Mesendoderm (in vitro differentiated cells): ENCODE measurements at regions not wholly inside any gene's neighbourhood (a gene's known extent, or its start where the extent isn't known, plus 50 kb on each side); places are given as distances from the start of the nearest gene placed in this dataset.
A peak's percentile ranks its signal among the peaks of the same experiment; 100 is the strongest.

Experiments
- DNase-seq: peaks from one replicate; pipeline ENCODE4 v3.0.0; 2013
- H2AK5ac ChIP-seq: 2 replicates; pipeline ENCODE4 v1.6.1; 2013; ENCODE audit warnings: low read length, inconsistent platforms
- H2BK120ac ChIP-seq: 2 replicates; pipeline ENCODE4 v1.6.1; 2013; ENCODE audit warnings: low read depth, mild to moderate bottlenecking, low read length, moderate library complexity, mixed read lengths
- H2BK15ac ChIP-seq: replicated peaks from 2 replicates; pipeline ENCODE4 v1.6.1; 2013; ENCODE audit warnings: low read depth, mild to moderate bottlenecking, moderate library complexity
- H2BK5ac ChIP-seq: 2 replicates; pipeline ENCODE4 v1.6.1; 2013; ENCODE audit warnings: low read length, inconsistent platforms
- H3K18ac ChIP-seq: 2 replicates; pipeline ENCODE4 v1.6.1; 2013; ENCODE audit warnings: mild to moderate bottlenecking, low read length, mixed read lengths
- H3K23ac ChIP-seq: one replicate; pipeline ENCODE4 v1.6.1; 2013; ENCODE audit warnings: low read length
- H3K27ac ChIP-seq: 2 replicates; pipeline ENCODE4 v1.5.1; 2013; ENCODE audit warnings: low read depth, mild to moderate bottlenecking, inconsistent platforms, low read length, moderate library complexity
- H3K27me3 ChIP-seq: 2 replicates; pipeline ENCODE4 v1.6.1; 2013; ENCODE audit warnings: low read length, control low read depth, mild to moderate bottlenecking, inconsistent platforms; ENCODE audit not compliant: insufficient read depth, poor library complexity
- H3K36me3 ChIP-seq: 2 replicates; pipeline ENCODE4 v1.6.1; 2013; ENCODE audit warnings: low read length, inconsistent platforms; ENCODE audit not compliant: control insufficient read depth, insufficient read depth
- H3K4ac ChIP-seq: one replicate; pipeline ENCODE4 v1.6.1; 2013; ENCODE audit warnings: low read depth, mild to moderate bottlenecking, low read length, moderate library complexity
- H3K4me1 ChIP-seq: 2 replicates; pipeline ENCODE4 v1.6.1; 2013; ENCODE audit warnings: low read depth, low read length, inconsistent platforms; ENCODE audit not compliant: control insufficient read depth
- H3K4me2 ChIP-seq: 2 replicates; pipeline ENCODE4 v1.6.1; 2013; ENCODE audit warnings: low read length
- H3K4me3 ChIP-seq: 2 replicates; pipeline ENCODE4 v1.5.1; 2013; ENCODE audit warnings: mild to moderate bottlenecking, low read length
- H3K56ac ChIP-seq: one replicate; pipeline ENCODE4 v1.6.1; 2013; ENCODE audit warnings: low read length
- H3K79me1 ChIP-seq: 2 replicates; pipeline ENCODE4 v1.6.1; 2013; ENCODE audit warnings: low read length, inconsistent platforms
- H3K79me2 ChIP-seq: 2 replicates; pipeline ENCODE4 v1.6.1; 2013; ENCODE audit warnings: mild to moderate bottlenecking, low read length; ENCODE audit not compliant: control insufficient read depth, insufficient read depth
- H3K9ac ChIP-seq: 2 replicates; pipeline ENCODE4 v1.6.1; 2013; ENCODE audit warnings: low read length, inconsistent platforms
- H4K5ac ChIP-seq: one replicate; pipeline ENCODE4 v1.6.1; 2013; ENCODE audit warnings: low read length
- H4K8ac ChIP-seq: one replicate; pipeline ENCODE4 v1.6.1; 2013; ENCODE audit warnings: low read depth, mild to moderate bottlenecking, control low read depth, low read length, moderate library complexity
- WGBS: extraction: QIAGEN DNeasy Blood & Tissue Kit; methylation state at CpG from one replicate; pipeline ENCODE4 v1.1.7; 2013; ENCODE audit warnings: low lambda C conversion rate, missing lambda C conversion rate; ENCODE audit not compliant: insufficient coverage; ENCODE audit errors: extremely low coverage; 5-methylcytosine and 5-hydroxymethylcytosine counted together

DNA sequence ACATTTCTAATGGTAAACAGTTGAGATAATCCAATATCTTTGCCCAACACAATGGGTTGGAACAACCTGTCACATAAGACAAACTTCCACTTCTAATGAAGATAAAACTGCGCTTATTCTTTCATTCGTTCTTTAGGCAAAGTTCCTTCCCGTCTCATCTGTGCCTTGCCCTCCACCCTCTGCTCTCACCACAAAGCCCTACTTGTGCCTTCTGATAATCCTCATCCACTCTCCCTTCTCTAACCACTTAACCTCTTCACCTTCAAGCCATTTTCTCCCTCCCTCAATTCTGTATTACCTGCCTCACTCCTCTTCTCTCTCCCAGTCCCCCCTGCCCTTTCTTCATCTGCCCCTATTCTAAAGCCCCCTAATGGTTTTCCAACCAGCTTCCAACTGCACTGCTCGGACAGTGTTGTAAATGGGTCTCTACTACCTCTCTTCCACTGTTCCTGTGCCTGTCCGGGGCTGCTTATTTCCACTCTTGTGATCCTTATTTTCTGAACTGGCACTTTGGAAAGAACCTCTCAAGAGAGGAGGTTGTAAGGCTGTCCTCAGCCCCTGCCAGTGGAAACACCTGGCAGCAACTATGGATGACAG is 62.9 kb upstream of the MYB start:
- no peak overlapping the region for H3K56ac ChIP-seq
- H4K8ac ChIP-seq, result no peak overlapping the region
- no peaks in the 10 kb centered on the region for H3K27me3 ChIP-seq
- WGBS, result no CpG with 5 or more reads among the region's 5 CpGs
- no peak overlapping the region for H2BK15ac ChIP-seq
- H3K4me2 ChIP-seq, result no peak overlapping the region
- H3K18ac ChIP-seq, result no peak overlapping the region
- H3K4me3 ChIP-seq, result no peak overlapping the region
- H3K4me1 ChIP-seq, result no peaks in the 10 kb centered on the region
- no peaks in the 10 kb centered on the region for H3K79me2 ChIP-seq
- H3K27ac ChIP-seq, result no peak overlapping the region
- H2BK5ac ChIP-seq, result no peak overlapping the region
- DNase-seq, result no peak
- no peak overlapping the region for H4K5ac ChIP-seq
- H3K23ac ChIP-seq, result peak overlapping the region; percentile 17
- H3K9ac ChIP-seq, result no peak overlapping the region
- no peak overlapping the region for H3K4ac ChIP-seq
- no peak overlapping the region for H2AK5ac ChIP-seq
- no peaks in the 10 kb centered on the region for H3K79me1 ChIP-seq
- no peak overlapping the region for H2BK120ac ChIP-seq
- no peaks in the 10 kb centered on the region for H3K36me3 ChIP-seq

DNA sequence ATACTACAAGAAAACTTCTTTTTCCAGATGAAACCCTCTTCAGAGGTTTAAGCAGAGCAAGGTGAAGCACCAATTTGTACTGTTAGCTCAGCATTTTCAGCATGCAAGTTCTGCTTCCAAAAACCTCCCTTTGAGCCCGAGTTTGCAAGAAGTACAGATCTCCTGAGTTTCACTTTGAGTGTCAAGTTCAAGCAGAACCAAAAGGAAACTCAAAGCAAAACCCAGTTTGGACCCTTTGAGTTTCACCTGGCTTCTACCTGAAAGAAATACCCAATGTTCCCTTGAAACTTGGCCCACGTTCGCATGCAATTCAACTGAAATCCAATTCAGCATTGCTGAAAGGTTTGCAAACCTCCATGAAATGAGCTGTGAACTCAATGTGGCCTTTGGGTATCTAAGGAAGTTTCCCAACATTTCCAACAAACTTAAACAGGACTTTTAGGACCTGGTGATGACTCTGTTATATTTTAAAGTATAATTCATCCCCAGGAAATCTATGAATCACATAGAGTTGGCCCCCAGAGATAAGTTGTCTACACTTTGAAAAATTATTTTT is 62.9 kb upstream of the HBS1L start:
- H2BK120ac ChIP-seq, result no peak overlapping the region
- H3K9ac ChIP-seq, result no peak overlapping the region
- H3K79me2 ChIP-seq, result no peaks in the 10 kb centered on the region
- no peak overlapping the region for H3K23ac ChIP-seq
- H3K56ac ChIP-seq, result no peak overlapping the region
- no peak overlapping the region for H4K8ac ChIP-seq
- no peaks in the 10 kb centered on the region for H3K27me3 ChIP-seq
- H3K4me2 ChIP-seq, result no peak overlapping the region
- H3K18ac ChIP-seq, result no peak overlapping the region
- no peaks in the 10 kb centered on the region for H3K4me1 ChIP-seq
- no peak overlapping the region for H3K4ac ChIP-seq
- no CpG with 5 or more reads among the region's 3 CpGs for WGBS
- no peak for DNase-seq
- no peaks in the 10 kb centered on the region for H3K36me3 ChIP-seq
- no peak overlapping the region for H3K4me3 ChIP-seq
- H2AK5ac ChIP-seq, result no peak overlapping the region
- H3K27ac ChIP-seq, result no peak overlapping the region
- no peak overlapping the region for H4K5ac ChIP-seq
- no peak overlapping the region for H2BK15ac ChIP-seq
- H3K79me1 ChIP-seq, result no peaks in the 10 kb centered on the region
- H2BK5ac ChIP-seq, result no peak overlapping the region

- DNase-seq, result no peak
- H2AK5ac ChIP-seq, result no peak overlapping the region
- no CpG with 5 or more reads among the region's 5 CpGs for WGBS
- H2BK15ac ChIP-seq, result no peak overlapping the region
- no peak overlapping the region for H4K5ac ChIP-seq
- no peak overlapping the region for H3K9ac ChIP-seq
- H2BK5ac ChIP-seq, result no peak overlapping the region
- H3K27me3 ChIP-seq, result no peaks in the 10 kb centered on the region
- no peak overlapping the region for H2BK120ac ChIP-seq
- H3K27ac ChIP-seq, result no peak overlapping the region
- H4K8ac ChIP-seq, result no peak overlapping the region
- H3K4me2 ChIP-seq, result no peak overlapping the region
- H3K79me2 ChIP-seq, result no peaks in the 10 kb centered on the region
- no peaks in the 10 kb centered on the region for H3K36me3 ChIP-seq
- no peak overlapping the region for H3K4me3 ChIP-seq
- no peaks in the 10 kb centered on the region for H3K79me1 ChIP-seq
- no peak overlapping the region for H3K4ac ChIP-seq
- H3K23ac ChIP-seq, result no peak overlapping the region
- H3K18ac ChIP-seq, result no peak overlapping the region
- no peak overlapping the region for H3K56ac ChIP-seq
- H3K4me1 ChIP-seq, result no peaks in the 10 kb centered on the region
Observed at GRCh38 chr6:135116571-135116970, 61.9 kb upstream of the HBS1L start.

- Histone ChIP-seq H2BK5ac (no peak overlapping the region), H3K18ac (no peak overlapping the region), H3K4ac (no peak overlapping the region), H4K8ac (no peak overlapping the region), H3K4me1 (no peaks in the 10 kb centered on the region), H3K79me1 (no peaks in the 10 kb centered on the region), H2BK15ac (no peak overlapping the region), H2AK5ac (no peak overlapping the region), H3K27me3 (no peaks in the 10 kb centered on the region), H3K36me3 (no peaks in the 10 kb centered on the region), H3K56ac (no peak overlapping the region), H2BK120ac (no peak overlapping the region), H3K9ac (no peak overlapping the region), H3K27ac (no peak overlapping the region), H4K5ac (no peak overlapping the region), H3K23ac (no peak overlapping the region), H3K79me2 (no peaks in the 10 kb centered on the region), H3K4me3 (no peak overlapping the region), H3K4me2 (no peak overlapping the region)
- WGBS, result no CpG with 5 or more reads among the region's 5 CpGs
- DNase-seq, result no peak
Observed at GRCh38 chr6:135115834-135116233, 61.2 kb upstream of the HBS1L start.

- Histone ChIP-seq H3K4me1 (no peaks in the 10 kb centered on the region), H3K27ac (no peak overlapping the region), H3K4ac (no peak overlapping the region), H2BK5ac (no peak overlapping the region), H3K79me1 (no peaks in the 10 kb centered on the region), H3K4me3 (no peak overlapping the region), H3K79me2 (no peaks in the 10 kb centered on the region), H3K56ac (no peak overlapping the region), H3K4me2 (no peak overlapping the region), H3K23ac (no peak overlapping the region), H4K5ac (no peak overlapping the region), H2AK5ac (no peak overlapping the region), H3K9ac (no peak overlapping the region), H3K36me3 (no peaks in the 10 kb centered on the region), H4K8ac (no peak overlapping the region), H3K18ac (no peak overlapping the region), H3K27me3 (no peaks in the 10 kb centered on the region), H2BK15ac (no peak overlapping the region), H2BK120ac (no peak overlapping the region)
- DNase-seq, result no peak
- WGBS, result no CpG with 5 or more reads among the region's 2 CpGs
Observed at GRCh38 chr6:135115411-135115810, 60.8 kb upstream of the HBS1L start.
